Kidney (tissue), 13 donors: ENCODE measurements at regions not wholly inside any gene's neighbourhood (a gene's known extent, or its start where the extent isn't known, plus 50 kb on each side); places are given as distances from the start of the nearest gene placed in this dataset.

ENCODE experiments used
- DNase-seq, 5 donors: peaks; one replicate each; pipeline ENCODE4 v3.0.0-alpha.2; 2013 to 2020
- FAIRE-seq: peaks from 2 replicates; lab custom pipeline; 2012; peaks lifted over from hg19 to GRCh38; lab: Jason Lieb, UNC
- H3K27ac ChIP-seq, 2 donors: one replicate each; pipeline ENCODE4 v1.7.0; 2013; ENCODE audit warnings: low read depth in 2 of 2, low read length in 2 of 2, inconsistent platforms in 1 of 2
- H3K27me3 ChIP-seq: one replicate; pipeline ENCODE4 v1.7.1; 2013; ENCODE audit warnings: low read length, inconsistent platforms; ENCODE audit not compliant: control insufficient read depth, insufficient read depth
- H3K36me3 ChIP-seq, 3 donors: one replicate each; pipeline versions ENCODE4 v1.7.0 to v1.7.1; 2013; ENCODE audit warnings: low read length in 3 of 3, control low read depth in 1 of 3, inconsistent platforms in 1 of 3; ENCODE audit not compliant: insufficient read depth in 3 of 3, control insufficient read depth in 2 of 3
- H3K4me1 ChIP-seq, 3 donors: one replicate each; pipeline versions ENCODE4 v1.7.0 to v1.7.1; 2013; ENCODE audit warnings: low read length in 3 of 3, inconsistent platforms in 1 of 3, low read depth in 1 of 3; ENCODE audit not compliant: control insufficient read depth in 2 of 3, insufficient read depth in 2 of 3
- H3K4me3 ChIP-seq, 3 donors: one replicate each; pipeline versions ENCODE4 v1.7.0 to v1.8.1; 2013; ENCODE audit warnings: low read length in 3 of 3, control low read depth in 1 of 3, inconsistent platforms in 1 of 3
- H3K9ac ChIP-seq, 3 donors: one replicate each; pipeline versions ENCODE4 v1.7.0 to v1.7.1; 2013; ENCODE audit warnings: low read length in 3 of 3, control low read depth in 1 of 3, inconsistent platforms in 1 of 3
- H3K9me3 ChIP-seq, 3 donors: one replicate each; pipeline versions ENCODE4 v1.7.0 to v1.7.1; 2013; ENCODE audit warnings: low read length in 3 of 3, control low read depth in 1 of 3, inconsistent platforms in 1 of 3; ENCODE audit not compliant: control insufficient read depth in 2 of 3, insufficient read depth in 1 of 3
- intact Hi-C: fragments of 100-400 bp; cut with DNase I; formaldehyde crosslinking; loops from one replicate; pipeline ENCODE4 v1.11.1; 2022
- TF ChIP-seq, protein P1 (sequence below): IDR thresholded peaks from 3 replicates; pipeline ENCODE4 v1.5.1; 2012; ENCODE audit warnings: mild to moderate bottlenecking, moderate library complexity, borderline replicate concordance; ENCODE audit not compliant: insufficient read depth; ENCODE audit errors: extremely low read depth
- donor health status: control.
- donor health status: control.
- donor health status: control.
- donor health status: control.
- donor health status: control.
- donor health status: DM: yes; HTN: yes; CAD: no.
- donor health status: Normal renal cell carcinoma (clear cell type).

GRCh38 chr2:48075631-48076030 lies 169.3 kb upstream of the FBXO11 start:
- no peak overlapping the region for H3K9ac ChIP-seq
- FAIRE-seq (no peak), DNase-seq (no peak)
- no peak overlapping the region for H3K4me3 ChIP-seq
- H3K4me1 ChIP-seq = no peaks in the 10 kb centered on the region
- H3K27me3 ChIP-seq = no peaks in the 10 kb centered on the region
- no peaks in the 10 kb centered on the region for H3K9me3 ChIP-seq
- no peak overlapping the region for H3K27ac ChIP-seq
- TF ChIP-seq, protein P1, sequence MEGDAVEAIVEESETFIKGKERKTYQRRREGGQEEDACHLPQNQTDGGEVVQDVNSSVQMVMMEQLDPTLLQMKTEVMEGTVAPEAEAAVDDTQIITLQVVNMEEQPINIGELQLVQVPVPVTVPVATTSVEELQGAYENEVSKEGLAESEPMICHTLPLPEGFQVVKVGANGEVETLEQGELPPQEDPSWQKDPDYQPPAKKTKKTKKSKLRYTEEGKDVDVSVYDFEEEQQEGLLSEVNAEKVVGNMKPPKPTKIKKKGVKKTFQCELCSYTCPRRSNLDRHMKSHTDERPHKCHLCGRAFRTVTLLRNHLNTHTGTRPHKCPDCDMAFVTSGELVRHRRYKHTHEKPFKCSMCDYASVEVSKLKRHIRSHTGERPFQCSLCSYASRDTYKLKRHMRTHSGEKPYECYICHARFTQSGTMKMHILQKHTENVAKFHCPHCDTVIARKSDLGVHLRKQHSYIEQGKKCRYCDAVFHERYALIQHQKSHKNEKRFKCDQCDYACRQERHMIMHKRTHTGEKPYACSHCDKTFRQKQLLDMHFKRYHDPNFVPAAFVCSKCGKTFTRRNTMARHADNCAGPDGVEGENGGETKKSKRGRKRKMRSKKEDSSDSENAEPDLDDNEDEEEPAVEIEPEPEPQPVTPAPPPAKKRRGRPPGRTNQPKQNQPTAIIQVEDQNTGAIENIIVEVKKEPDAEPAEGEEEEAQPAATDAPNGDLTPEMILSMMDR = no peak
- intact Hi-C loops = no loop called here
- no peaks in the 10 kb centered on the region for H3K36me3 ChIP-seq

DNA sequence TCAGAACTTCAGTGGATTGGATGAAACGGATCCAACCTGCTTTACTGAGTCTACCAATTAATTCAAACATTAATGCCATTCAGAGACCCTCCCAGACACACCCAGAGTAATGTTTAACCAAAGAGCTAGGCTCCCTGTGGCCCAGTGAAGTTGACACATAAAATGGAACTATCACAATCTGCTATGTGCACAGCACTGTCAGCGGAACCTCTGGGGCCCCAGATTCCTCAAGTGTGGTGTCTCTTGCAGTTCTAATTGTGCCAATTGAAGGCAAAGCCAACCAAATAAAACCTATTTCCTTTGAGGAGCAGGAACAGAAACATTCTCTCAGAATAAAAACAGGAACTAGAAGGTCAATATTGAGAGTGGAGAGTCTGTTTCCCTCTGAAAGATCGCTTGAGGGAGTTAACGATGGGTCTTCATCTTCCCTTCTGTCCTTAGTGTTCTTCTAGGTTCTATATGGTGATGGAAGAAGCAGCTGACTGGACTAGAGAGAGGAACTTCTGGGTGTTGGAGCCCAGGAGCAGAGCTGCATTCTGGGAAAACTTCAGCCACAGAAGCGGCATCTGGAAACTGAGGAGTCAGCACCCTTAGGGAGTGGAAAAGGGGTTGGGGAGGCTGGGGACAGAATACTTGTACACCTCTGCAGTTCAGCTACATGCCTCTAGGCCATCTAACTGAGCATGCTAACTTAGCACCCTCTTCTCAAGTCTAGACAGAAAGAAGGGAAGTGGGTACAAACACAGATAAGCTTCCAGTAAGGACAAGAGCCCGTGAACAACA lies 174.4 kb upstream of the FBXO11 start:
- Histone ChIP-seq H3K27ac (no peak overlapping the region), H3K36me3 (no peaks in the 10 kb centered on the region), H3K9me3 (no peaks in the 10 kb centered on the region), H3K27me3 (no peaks in the 10 kb centered on the region), H3K4me3 (no peak overlapping the region), H3K9ac (no peak overlapping the region), H3K4me1 (no peaks in the 10 kb centered on the region)
- intact Hi-C loops = no loop called here
- FAIRE-seq (no peak), DNase-seq (no peak)
- TF ChIP-seq, protein P1 = no peak

DNA sequence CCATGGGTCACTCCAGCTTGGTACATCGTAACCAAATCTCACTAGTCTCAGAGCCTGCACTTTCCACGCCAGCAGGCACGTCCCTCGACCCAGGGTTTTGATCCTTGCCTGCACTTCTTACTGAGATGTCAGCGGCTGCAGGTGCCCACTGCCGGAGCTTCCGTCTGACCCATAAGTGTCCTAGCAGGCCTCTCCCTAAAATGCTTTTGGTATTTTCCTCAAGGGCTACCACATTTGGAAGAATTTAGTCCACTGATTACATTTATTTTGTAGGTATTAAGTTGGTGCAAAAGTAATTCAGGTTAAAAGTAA lies 175.0 kb upstream of the FBXO11 start:
- Histone ChIP-seq H3K4me3 (no peak overlapping the region), H3K27me3 (no peaks in the 10 kb centered on the region), H3K36me3 (no peaks in the 10 kb centered on the region), H3K27ac (no peak overlapping the region), H3K9me3 (no peaks in the 10 kb centered on the region), H3K4me1 (no peaks in the 10 kb centered on the region), H3K9ac (no peak overlapping the region)
- intact Hi-C loops = no loop called here
- DNase-seq (no peak), FAIRE-seq (no peak)
- TF ChIP-seq, protein P1 = no peak

GRCh38 chr2:48085888-48086287 lies 179.6 kb upstream of the FBXO11 start:
- DNase-seq = no peak
- H3K9me3 ChIP-seq = peaks cover 0 to 1% (median under 1%) of the 10 kb centered on the region in 3 donors

More at GRCh38 chr2:48085888-48086287, 179.6 kb upstream of the FBXO11 start:
- intact Hi-C loops = no loop called here
- no peaks in the 10 kb centered on the region for H3K27me3 ChIP-seq
- H3K4me1 ChIP-seq = no peaks in the 10 kb centered on the region
- TF ChIP-seq, protein P1 = no peak
- FAIRE-seq = no peak
- H3K27ac ChIP-seq = no peak overlapping the region
- no peak overlapping the region for H3K4me3 ChIP-seq
- no peaks in the 10 kb centered on the region for H3K36me3 ChIP-seq
- no peak overlapping the region for H3K9ac ChIP-seq
